ENCODE measurements at regions not wholly inside any gene's neighbourhood (a gene's known extent, or its start where the extent isn't known, plus 50 kb on each side); places are given as distances from the start of the nearest gene placed in this dataset.
A peak's percentile ranks its signal among the peaks of the same experiment; 100 is the strongest.

DNA sequence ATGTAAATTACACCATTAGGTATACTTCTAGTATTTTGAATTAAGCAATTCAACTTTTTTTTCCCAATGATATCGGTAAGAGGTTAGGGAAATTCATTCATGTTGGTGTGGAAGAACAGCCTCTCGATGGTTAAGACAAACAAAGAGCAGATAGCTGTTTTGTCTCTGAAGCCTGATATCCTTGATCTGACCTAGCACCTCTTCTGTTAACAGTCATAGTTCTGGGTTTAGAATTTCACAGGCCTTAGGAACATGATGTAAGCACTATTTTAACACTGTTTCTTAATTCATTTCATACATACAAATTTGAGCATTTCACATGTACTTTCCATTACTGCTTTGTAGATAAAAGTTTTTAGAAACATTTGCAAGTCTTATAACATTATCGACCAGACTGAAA, 367.5 kb upstream of the ZNF385D start:
- TF ChIP-seq CREB1 (IDR thresholded peaks at IDR 0.05) (no peak), CREB1 (CRISPR knock-in tag; IDR thresholded peaks at IDR 0.05) (no peak), MAZ (IDR thresholded peaks at IDR 0.05; ENCODE audit: borderline replicate concordance, low read depth, low read length) (no peak), MAZ (CRISPR knock-in tag; IDR thresholded peaks at IDR 0.05; ENCODE audit: low read depth) (no peak), PTBP1 (IDR thresholded peaks at IDR 0.05; ENCODE audit: low read depth, low read length, poor library complexity, severe bottlenecking) (no peak), KDM5B (CRISPR knock-in tag; IDR thresholded peaks at IDR 0.05; ENCODE audit: borderline replicate concordance) (no peak), ZNF274 (CRISPR knock-in tag; IDR thresholded peaks at IDR 0.05) (no peak), HOXA7 (CRISPR knock-in tag; IDR thresholded peaks at IDR 0.05) (no peak), NFE2 (CRISPR knock-in tag; IDR thresholded peaks at IDR 0.05) (no peak), ZNF564 (CRISPR knock-in tag; IDR thresholded peaks at IDR 0.05) (peak; percentile 75; the same call in 1 of the 2 replicates), CBX1 (IDR thresholded peaks at IDR 0.05; ENCODE audit: low read depth) (no peak)
- TF ChIP-seq, protein P1, sequence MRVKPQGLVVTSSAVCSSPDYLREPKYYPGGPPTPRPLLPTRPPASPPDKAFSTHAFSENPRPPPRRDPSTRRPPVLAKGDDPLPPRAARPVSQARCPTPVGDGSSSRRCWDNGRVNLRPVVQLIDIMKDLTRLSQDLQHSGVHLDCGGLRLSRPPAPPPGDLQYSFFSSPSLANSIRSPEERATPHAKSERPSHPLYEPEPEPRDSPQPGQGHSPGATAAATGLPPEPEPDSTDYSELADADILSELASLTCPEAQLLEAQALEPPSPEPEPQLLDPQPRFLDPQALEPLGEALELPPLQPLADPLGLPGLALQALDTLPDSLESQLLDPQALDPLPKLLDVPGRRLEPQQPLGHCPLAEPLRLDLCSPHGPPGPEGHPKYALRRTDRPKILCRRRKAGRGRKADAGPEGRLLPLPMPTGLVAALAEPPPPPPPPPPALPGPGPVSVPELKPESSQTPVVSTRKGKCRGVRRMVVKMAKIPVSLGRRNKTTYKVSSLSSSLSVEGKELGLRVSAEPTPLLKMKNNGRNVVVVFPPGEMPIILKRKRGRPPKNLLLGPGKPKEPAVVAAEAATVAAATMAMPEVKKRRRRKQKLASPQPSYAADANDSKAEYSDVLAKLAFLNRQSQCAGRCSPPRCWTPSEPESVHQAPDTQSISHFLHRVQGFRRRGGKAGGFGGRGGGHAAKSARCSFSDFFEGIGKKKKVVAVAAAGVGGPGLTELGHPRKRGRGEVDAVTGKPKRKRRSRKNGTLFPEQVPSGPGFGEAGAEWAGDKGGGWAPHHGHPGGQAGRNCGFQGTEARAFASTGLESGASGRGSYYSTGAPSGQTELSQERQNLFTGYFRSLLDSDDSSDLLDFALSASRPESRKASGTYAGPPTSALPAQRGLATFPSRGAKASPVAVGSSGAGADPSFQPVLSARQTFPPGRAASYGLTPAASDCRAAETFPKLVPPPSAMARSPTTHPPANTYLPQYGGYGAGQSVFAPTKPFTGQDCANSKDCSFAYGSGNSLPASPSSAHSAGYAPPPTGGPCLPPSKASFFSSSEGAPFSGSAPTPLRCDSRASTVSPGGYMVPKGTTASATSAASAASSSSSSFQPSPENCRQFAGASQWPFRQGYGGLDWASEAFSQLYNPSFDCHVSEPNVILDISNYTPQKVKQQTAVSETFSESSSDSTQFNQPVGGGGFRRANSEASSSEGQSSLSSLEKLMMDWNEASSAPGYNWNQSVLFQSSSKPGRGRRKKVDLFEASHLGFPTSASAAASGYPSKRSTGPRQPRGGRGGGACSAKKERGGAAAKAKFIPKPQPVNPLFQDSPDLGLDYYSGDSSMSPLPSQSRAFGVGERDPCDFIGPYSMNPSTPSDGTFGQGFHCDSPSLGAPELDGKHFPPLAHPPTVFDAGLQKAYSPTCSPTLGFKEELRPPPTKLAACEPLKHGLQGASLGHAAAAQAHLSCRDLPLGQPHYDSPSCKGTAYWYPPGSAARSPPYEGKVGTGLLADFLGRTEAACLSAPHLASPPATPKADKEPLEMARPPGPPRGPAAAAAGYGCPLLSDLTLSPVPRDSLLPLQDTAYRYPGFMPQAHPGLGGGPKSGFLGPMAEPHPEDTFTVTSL (CRISPR knock-in tag; IDR thresholded peaks at IDR 0.05; ENCODE audit: borderline replicate concordance) = no peak
- TF ChIP-seq, protein P2, sequence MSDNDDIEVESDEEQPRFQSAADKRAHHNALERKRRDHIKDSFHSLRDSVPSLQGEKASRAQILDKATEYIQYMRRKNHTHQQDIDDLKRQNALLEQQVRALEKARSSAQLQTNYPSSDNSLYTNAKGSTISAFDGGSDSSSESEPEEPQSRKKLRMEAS (IDR thresholded peaks at IDR 0.05) = no peak
- TF ChIP-seq, protein P3, sequence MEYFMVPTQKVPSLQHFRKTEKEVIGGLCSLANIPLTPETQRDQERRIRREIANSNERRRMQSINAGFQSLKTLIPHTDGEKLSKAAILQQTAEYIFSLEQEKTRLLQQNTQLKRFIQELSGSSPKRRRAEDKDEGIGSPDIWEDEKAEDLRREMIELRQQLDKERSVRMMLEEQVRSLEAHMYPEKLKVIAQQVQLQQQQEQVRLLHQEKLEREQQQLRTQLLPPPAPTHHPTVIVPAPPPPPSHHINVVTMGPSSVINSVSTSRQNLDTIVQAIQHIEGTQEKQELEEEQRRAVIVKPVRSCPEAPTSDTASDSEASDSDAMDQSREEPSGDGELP (IDR thresholded peaks at IDR 0.05; ENCODE audit: borderline replicate concordance, low read depth) = no peak

Data from HepG2 (cell line).